Right lobe of liver (tissue), 4 donors: ENCODE measurements at regions not wholly inside any gene's neighbourhood (a gene's known extent, or its start where the extent isn't known, plus 50 kb on each side); places are given as distances from the start of the nearest gene placed in this dataset.

Source experiments
- POLR2A ChIP-seq: fragments of 450-650 bp; IDR thresholded peaks from one replicate; pipeline ENCODE4 v1.6.1; 2017; ENCODE audit warnings: antibody characterized with exemption, mild to moderate bottlenecking
- TF ChIP-seq, protein P1 (sequence below), 4 donors: fragments of 200-600 bp in 3 of 4; fragments of 450-650 bp in 1 of 4; IDR thresholded peaks; one replicate each; pipeline versions ENCODE4 v1.5.1 to v1.8.0; 2016 to 2022; ENCODE audit warnings: antibody characterized with exemption in 4 of 4, mild to moderate bottlenecking in 2 of 4
- donor health status: DM: no; HTN: no; CAD: no.
- donor health status: DM: no; HTN: no; CAD: no.
- donor health status: DM: no; HTN: yes; CAD: no.

DNA sequence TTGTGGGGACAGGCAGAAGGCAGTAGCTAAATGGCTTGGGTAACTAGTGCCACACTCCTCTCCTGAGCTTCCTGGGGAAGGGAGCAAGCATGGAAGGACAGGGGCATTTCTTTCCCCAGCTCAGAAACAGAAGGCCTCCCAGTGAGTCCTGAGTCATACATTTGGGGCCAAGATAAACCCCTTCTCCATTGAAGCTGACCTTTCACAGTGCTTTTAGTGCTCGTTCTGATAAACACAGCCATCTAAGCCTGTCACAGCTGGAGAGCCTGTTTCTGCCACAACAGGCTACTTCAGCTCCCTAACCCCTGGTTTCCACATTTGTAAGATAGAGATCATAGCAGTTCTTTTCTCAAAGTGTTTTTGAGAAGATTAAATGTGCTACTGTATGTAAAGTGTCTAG, 374.0 kb downstream of the LMX1A start:
- TF ChIP-seq, protein P1, sequence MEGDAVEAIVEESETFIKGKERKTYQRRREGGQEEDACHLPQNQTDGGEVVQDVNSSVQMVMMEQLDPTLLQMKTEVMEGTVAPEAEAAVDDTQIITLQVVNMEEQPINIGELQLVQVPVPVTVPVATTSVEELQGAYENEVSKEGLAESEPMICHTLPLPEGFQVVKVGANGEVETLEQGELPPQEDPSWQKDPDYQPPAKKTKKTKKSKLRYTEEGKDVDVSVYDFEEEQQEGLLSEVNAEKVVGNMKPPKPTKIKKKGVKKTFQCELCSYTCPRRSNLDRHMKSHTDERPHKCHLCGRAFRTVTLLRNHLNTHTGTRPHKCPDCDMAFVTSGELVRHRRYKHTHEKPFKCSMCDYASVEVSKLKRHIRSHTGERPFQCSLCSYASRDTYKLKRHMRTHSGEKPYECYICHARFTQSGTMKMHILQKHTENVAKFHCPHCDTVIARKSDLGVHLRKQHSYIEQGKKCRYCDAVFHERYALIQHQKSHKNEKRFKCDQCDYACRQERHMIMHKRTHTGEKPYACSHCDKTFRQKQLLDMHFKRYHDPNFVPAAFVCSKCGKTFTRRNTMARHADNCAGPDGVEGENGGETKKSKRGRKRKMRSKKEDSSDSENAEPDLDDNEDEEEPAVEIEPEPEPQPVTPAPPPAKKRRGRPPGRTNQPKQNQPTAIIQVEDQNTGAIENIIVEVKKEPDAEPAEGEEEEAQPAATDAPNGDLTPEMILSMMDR (IDR thresholded peaks at IDR 0.05) = no peak
- TF ChIP-seq POLR2A = no peak
